ENCODE measurements at regions not wholly inside any gene's neighbourhood (a gene's known extent, or its start where the extent isn't known, plus 50 kb on each side); places are given as distances from the start of the nearest gene placed in this dataset.
"Not testable (repeated sequence)": the region's sequence is repeated elsewhere in the genome, so short reads cannot be mapped to it uniquely, and the experiment has no call there.

DNA sequence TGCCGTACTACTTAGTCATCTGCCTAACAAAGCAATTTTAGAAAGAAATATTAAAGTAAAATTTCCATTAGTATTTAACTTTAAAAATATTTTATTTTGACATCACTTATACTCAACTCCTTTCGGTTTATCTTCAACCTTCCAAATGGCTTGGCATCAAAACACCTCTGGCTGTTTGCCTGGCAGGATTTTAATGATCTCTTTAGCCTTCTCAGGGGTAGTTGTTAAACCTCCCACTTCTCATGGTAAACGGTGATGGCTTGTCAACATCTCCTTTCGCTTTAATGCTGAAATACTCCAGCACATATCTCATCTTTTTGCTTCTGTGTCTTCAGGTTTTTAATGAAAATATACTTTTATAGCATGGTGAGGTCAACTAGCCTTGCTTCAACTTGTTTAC lies 747.1 kb downstream of the CETN3 start:
- DNase-seq (ENCODE audit: low read depth): no peak

DNA sequence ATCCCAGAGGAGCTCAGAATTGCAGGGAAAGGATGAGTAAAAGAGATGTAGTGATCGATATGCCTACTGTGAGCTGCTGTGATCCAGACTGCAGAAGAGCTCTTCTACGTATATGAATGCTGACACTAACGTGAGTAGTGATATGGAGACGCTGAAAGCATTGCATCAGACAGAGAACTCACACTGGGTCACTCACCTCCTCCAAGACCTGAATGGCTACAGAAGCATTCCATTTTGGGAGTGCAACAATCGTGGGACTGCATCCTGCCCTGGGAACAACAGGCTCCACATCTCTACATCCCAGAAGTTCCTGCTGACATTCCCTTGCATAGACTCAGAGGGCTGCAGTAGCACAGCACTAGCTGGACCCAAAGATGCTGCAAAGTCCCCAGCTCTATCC lies 755.9 kb upstream of the MEF2C start:
- DNase-seq (ENCODE audit: low read depth): no peak

DNA sequence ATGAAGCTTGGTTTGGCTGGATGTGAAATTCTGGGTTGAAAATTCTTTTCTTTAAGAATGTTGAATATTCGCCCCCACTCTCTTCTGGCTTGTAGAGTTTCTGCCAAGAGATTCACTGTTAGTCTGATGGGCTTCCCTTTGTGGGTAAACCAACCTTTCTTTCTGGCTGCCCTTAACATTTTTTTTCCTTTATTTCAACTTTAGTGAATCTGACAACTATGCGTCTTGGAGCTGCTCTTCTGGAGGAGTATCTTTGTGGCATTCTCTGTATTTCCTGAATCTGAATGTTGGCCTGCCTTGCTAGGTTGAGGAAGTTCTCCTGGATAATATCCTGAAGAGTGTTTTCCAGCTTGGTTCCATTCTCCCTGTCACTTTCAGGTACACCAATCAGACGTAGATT lies 751.2 kb upstream of the MEF2C start:
- DNase-seq (ENCODE audit: low read depth): not testable (repeated sequence)

DNA sequence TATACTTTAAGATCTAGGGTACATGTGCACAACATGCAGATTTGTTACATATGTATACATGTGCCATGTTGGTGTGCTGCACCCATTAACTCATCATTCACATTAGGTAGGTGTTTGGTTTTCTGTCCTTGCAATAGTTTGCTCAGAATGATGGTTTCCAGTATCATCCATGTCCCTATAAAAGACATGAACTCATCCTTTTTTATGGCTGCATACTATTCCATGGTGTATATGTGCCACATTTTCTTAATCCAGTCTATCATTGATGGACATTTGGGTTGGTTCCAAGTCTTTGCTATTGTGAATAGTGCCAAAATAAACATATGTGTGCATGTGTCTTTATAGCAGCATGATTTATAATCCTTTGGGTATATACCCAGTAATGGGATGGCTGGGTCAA lies 747.1 kb upstream of the MEF2C start:
- DNase-seq (ENCODE audit: low read depth): not testable (repeated sequence)

DNA sequence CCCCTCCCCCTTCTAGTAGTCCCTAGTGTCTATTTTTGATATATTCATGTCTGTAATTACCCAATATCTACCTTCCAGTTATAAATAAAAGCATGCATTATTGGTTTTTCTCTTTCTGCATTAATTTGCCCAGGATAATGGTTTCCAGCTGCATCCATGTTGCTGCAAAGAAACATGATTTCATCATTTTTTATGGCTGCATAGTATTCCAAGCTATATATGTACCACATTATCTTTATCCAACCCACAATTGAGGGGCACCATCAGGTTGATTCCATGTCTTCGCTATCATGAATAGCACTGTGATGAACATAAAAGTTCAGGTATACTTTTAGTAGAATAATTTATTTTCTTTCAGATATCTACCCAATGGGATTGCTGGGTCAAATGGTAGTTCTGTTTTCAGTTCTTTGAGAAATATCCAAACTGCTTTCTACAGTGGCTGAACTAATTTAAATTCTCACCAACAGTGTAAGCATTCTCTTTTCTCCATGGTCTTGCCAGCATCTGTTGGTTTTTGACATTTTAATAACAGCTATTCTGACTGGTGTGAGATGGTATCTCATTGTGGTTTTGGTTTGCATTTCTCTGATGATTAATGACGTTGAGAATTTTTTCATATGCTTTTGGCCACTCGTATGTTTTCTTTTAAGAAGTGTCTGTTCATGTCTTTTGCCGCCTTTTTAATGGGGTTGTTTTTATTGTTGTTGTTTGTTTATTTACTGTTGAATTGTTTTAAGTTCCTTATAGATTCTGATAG lies 746.1 kb upstream of the MEF2C start:
- no peak for DNase-seq (ENCODE audit: low read depth)

DNA sequence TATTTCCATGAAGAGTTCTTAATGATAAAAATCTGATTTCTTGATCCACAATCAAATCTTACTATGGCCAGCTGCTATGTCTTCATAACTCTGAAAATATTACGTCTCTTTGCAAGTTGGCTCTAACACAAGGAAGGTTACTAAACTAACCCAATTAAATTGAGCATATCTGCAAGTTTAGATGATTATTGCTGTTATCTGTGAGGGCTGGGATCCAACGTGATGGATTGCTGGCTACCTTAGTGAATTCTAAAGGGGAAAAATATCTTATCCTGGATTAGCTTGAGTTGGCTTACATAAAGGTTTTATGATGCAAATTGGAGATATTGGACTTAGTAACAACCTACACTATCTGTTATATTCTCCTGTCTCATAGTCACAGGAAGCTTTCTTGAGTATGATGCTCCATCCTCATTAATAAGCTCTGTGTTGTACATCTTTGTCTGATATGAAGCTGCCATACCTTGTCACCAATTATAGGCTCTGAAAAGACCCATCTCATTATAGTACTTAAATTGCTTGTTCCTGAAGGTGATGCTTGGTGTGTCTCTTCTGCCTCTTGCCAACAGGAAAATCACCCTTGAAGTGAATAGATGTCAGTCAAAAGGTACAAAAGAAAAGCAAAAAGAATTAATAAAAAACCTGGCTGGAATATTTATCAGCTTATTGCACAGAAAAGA lies 733.0 kb upstream of the MEF2C start:
- no peak for DNase-seq (ENCODE audit: low read depth)

DNA sequence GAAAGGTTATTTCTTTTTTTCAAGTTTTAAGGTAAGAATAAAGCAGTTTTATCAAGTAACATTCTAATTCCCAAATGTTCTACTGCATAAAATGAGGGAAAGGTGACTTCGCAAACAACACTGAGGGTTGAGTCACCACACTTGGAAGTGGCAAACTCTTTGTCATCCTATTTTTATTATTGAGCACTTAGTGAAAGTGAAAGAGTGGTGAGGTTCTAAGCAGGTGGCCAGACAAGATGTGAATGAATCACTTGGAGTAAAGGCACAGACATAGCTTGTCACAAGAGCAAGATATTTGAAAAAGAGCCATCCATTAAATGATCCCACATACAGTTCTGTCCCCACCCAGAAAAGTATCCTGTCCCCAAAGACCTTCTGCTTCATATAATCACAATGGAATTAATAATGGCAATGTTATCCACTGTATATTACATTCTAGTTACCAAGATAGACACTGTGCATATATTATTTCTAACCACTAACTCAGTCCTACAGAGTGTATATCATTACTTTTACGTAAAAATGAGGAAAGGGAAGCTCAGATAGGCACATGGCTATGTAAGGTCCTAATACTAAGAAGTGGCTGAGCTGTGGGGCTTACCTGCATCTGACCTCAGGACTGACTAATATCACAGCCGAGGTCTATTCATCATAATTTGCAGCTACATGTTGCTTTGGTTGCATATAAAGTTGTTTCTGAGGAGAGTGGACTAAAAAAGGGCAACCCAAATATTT lies 730.4 kb upstream of the MEF2C start:
- DNase-seq (ENCODE audit: low read depth): no peak

DNA sequence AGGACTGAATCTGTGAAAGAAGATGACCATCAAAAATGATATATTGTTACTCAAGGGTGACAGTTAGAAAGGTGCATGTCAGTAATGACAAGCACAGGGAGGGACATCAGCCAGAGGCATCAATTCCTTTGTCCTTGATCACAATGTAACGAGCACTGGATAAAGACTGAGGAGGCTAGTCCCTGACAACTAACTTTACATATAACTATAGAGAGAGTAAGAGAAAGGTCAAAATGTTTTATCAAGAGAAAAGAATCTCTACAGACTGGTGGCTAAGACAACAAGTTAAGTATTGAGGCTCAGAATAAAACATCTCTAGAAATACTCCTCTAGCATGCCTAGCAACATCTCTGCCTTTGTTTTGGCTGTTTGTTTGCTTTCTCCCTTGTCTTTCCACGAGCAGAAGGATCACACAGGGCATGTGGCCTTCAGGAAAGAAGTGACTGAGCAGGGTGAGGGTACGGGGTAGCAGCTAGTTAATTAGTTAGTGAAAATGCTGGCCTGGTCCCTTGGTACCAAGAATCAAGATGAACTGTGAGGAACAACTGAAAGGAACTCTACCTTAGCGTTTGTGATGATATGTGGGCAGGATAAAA lies 724.1 kb upstream of the MEF2C start:
- DNase-seq (ENCODE audit: low read depth): no peak

DNA sequence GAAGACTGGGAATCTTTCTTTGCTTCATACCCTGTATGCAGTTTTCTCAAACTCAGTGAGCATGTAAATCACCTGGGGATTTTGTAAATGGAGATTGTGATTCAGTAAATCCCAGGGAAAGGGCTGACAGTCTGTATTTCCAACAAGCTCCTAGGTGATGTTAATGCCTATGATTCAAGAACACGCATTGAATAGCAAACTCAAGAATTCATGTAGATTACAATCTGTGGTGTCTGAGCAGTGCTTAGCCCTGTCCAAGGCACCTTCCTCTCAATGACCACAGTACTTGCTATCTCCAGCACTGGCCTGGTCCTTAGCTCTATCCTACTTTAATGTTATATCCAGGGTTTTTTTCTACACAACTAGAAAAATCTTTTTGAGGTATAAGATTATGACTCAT lies 721.4 kb upstream of the MEF2C start:
- DNase-seq (ENCODE audit: low read depth): no peak

DNA sequence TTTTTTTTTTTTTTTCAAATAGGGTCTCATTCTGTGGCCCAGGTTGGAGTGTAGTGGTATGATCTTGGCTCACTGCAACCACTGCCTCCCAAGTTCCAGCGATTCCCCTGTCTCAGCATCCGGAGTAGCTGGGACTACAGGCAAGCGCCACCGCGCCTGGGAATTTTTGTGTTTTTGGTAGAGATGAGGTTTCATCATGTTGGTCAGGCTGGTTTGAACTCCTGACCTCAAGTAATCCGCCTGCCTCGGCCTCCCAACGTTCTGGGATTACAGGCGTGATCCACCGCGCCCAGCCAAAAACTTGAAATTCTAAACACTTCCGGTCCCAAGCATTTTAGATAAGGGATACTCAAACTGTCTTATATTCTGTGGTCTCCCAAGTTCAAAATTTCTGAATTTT lies 718.9 kb upstream of the MEF2C start:
- DNase-seq (ENCODE audit: low read depth): no peak

DNA sequence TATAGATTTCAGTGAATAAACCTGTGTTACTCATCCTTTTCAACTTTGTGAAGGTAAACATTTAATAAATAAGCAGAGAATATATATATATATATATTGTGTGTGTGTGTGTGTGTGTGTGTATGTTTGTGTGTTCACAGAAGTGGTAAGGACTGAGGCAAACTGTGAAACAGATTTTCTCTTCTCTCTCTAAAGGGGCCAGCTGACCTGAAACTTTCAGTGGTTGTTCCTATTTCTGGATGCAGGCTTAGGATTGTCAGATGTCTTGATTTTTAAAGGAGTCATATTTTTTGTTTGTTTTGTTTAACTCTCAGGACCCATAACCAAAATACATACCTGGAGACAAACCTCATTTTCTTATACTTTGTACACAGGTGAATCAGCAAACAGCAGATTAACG lies 714.9 kb upstream of the MEF2C start:
- no peak for DNase-seq (ENCODE audit: low read depth)

DNA sequence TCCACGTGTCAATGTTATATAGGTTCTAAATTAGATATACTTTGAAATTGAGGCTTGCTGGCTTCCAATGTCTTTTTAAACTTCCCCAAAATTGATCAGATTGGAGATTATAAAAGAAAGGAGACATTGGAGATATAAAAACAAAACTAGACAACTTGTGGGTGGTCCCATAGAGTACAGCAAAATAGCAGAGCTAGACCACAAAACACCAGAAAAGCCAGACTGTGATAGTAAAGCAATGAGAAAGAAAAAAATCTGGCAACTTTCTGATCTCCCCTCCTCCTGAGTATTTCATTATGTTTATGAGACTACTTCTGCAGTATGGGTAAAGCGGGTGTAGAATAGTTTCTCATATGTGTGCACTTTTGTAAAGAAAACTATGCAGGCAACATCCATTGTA lies 713.8 kb upstream of the MEF2C start:
- DNase-seq (ENCODE audit: low read depth): no peak

DNA sequence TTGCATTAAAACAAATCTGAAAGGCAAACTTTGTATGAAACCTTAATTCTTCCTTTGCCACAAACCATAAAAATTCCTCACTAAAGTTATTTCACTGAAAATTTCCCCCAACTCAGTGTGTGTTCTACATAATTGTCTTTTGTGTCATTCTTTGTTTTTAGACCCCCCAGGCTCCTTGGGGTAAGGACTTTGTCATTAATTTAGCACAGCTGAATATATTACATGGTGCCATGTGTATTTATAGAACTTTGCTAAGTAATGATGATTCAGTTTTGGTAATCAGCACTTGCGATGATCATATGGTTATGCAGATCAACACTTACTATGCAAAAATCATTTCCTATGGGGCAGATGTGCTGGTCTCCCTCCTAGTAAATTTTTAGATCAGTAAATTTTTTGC lies 712.1 kb upstream of the MEF2C start:
- no peak for DNase-seq (ENCODE audit: low read depth)

DNA sequence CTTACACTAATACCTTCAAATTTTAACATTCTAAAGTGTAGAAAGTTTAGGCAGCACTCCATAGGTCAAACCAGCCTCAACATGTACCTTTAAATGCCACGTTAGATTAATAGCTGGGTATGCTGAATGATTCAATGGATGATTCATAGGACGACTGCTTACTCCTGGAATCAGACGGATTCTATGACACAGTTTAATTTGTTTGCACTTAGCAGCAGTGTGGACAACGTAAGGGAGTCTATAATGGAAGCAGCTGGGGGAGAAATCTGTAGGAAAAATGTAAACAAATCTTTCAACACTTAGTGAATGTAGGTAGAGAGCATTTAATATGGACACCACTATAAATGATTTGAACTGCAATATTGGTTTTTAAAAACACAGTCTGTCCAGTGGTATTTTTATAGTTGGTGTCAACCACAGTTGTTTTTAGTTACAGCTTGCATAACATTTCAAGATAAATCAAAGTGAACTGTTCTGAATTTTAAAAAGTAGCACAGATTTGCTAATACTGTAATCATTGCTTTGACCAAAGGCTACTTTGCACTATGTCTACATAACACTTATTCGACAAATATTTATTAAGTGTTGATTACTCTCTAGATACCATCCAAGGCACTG lies 701.5 kb upstream of the MEF2C start:
- DNase-seq (ENCODE audit: low read depth): no peak

DNA sequence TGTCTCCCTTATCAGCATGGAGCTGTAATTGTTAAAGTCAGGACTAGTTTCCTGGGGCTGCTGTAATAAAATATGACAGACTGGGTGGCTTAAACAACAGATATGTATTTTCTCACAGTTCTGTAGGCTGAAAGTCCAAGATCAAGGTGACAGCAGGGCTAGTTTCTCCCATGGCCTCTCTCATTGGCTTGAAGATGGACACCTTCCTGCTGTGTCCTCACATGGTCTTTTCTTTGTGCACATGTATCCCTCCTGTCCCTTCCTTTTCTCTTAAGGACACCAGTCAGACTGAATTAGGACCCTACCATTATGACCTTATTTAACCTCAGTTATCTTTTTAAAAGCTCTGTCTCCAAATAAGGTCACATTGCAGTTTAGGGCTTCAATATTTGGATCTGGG lies 700.5 kb upstream of the MEF2C start:
- no peak for DNase-seq (ENCODE audit: low read depth)

DNA sequence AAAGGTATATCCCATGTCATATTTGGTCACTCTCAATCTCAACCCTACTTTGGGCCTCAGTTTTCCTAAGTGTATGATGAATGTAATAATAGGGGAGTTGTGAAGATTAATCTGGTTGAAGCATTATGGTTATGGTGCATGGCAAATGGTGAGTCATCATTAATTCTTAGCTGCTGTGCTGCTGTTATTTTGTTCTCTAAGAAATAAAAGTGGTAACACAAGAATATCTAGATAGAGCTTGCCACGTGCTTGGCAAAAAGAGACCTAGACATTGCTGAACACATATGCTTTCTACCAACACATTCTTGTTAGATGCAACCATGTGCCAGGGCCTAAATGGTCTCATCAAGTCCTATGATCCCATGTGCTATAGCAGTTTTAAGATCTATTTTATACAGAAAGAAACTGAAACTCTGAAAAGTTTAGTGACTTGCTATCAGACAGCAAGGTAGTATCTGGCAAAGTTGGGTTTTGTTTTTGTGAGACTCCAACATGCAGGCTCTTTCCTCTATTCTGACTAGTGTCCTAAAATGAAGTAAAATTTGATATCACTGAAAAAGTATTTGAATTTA lies 699.9 kb upstream of the MEF2C start:
- no peak for DNase-seq (ENCODE audit: low read depth)

DNA sequence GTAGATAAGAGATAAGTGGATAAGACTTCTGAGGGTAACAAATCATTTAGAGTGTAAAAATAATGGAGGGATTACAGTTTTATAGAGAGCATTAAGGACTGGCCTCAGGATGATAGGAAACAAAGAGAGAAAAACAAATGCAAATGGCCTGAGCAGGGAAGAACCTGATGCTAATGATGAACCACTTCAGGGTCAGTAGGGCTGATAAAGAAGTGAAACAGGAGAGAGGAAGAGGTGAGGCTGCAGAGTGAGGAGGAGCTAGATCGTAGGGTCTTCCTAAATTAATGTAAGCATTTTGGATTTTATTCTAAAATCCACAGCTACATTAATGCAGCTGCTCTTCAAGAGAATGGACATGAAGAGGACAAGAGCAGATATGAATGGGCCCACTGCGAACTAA lies 698.0 kb upstream of the MEF2C start:
- DNase-seq (ENCODE audit: low read depth): no peak

DNA sequence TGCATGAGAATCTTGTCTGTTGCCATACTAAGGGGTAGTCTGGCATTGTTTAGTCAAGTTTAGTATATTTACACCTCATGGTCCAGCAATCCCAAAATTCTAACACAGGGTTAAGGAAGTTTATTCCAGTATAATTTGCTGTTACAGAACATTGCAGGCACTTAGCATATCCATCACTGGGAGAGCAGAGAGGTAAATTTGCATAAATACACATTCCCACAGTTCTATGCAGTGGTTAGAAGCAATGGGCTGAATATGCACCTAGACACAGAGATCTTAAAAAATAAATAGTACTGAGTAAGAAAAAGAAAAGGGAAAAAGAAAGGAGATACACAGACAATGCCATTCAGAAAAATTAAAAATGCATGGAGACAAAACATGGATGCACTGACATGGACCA lies 692.3 kb upstream of the MEF2C start:
- DNase-seq (ENCODE audit: low read depth): no peak

DNA sequence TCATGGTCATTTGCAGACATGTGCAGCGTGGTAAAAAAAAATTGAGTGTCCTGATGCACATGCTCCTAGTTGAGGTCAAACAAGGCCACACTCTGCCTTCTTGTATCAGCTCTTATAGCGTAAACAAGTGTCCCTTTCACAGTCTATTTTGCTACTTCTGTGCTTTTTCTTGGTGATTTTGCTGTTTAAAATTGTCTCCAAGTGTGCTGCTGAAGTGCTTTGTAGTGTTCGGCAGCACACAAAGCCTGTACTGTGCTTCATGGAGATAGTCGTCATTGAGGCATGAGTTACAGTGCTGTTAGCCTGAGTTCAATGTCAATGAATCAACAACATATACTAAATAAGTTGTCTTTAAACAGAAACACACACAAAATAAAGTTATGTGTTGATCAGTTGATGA lies 690.4 kb upstream of the MEF2C start:
- DNase-seq (ENCODE audit: low read depth): no peak

DNA sequence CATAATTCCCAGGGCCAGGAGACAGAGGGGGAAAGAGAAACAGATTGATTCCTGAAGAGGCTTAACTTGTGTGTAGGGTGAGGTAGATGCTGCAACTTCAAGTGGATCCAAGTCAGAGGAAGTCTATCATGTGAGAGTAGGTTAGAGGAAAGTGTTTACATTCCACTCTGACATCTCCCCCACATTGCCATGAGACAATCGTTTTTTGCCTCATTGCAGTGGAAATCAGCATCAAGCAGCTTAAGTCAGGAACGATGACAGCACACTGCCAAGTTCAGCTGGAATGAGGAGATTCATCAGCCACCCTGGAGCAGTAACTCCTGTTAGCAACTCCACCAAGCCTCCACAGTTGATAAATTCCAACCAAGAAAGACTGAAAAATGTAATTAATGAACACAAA lies 689.7 kb upstream of the MEF2C start:
- DNase-seq (ENCODE audit: low read depth): no peak

DNA sequence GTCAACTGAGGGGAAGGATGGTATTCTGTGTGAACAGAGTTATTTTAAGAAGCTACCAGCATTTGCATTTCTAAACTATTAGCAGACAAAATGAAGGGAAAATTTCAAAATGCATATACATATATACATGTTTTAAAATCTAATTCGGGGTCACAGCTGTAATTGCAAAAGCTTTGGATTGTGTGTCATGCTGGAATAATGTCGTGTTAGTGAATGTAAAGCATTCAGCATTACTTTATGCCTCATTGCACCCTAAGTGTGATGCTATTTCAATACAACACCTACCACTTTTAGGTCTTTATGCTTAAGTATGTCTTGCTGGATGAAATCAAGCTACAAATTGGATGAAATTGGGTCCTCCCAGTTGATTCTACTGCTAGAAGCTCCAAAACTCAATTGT lies 687.6 kb upstream of the MEF2C start:
- DNase-seq (ENCODE audit: low read depth): no peak

DNA sequence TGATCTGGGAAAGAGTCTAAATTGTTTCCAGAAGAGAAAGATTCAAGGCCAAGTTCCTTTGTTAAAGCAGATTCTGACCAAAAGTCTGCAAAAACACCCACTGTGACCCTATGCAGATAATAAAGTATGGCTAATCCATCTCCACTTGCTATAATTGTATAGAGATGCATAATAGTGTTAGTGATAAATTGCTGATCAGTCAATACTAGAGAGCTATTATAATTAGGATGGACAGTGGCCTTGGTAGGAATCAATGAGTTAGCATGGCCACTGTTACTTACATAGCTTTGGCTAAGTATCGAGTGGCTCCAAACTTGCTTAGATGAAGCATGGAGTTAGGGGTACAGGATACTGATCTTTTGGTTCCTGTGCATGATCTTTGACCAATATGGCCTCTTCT lies 683.4 kb upstream of the MEF2C start:
- DNase-seq (ENCODE audit: low read depth): no peak
